Trophoblast cell (in vitro differentiated cells and primary cell): ENCODE measurements at regions not wholly inside any gene's neighbourhood (a gene's known extent, or its start where the extent isn't known, plus 50 kb on each side); places are given as distances from the start of the nearest gene placed in this dataset.
A peak's percentile ranks its signal among the peaks of the same experiment; 100 is the strongest.

Source experiments
- DNase-seq, 2 donors: peaks; one replicate each; pipeline ENCODE4 v3.0.0-alpha.2; 2016
- H2AFZ ChIP-seq: 2 replicates; pipeline ENCODE4 v1.6.1; 2013; ENCODE audit warnings: low read length, moderate library complexity, mild to moderate bottlenecking; ENCODE audit not compliant: insufficient read depth, poor library complexity
- H2AK5ac ChIP-seq: 2 replicates; pipeline ENCODE4 v1.6.1; 2013; ENCODE audit warnings: mild to moderate bottlenecking, low read length
- H2BK120ac ChIP-seq: 2 replicates; pipeline ENCODE4 v1.6.1; 2013; ENCODE audit warnings: low read length, mild to moderate bottlenecking, moderate library complexity; ENCODE audit not compliant: insufficient read depth, poor library complexity
- H2BK12ac ChIP-seq: 2 replicates; pipeline ENCODE4 v1.6.1; 2013; ENCODE audit warnings: mild to moderate bottlenecking, low read length, moderate library complexity
- H2BK5ac ChIP-seq: 2 replicates; pipeline ENCODE4 v1.6.1; 2013; ENCODE audit warnings: low read length, low read depth, moderate library complexity, mild to moderate bottlenecking; ENCODE audit not compliant: poor library complexity
- H3K14ac ChIP-seq: 2 replicates; pipeline ENCODE4 v1.6.1; 2013; ENCODE audit warnings: mild to moderate bottlenecking, low read length
- H3K18ac ChIP-seq: 2 replicates; pipeline ENCODE4 v1.6.1; 2013; ENCODE audit warnings: mild to moderate bottlenecking, low read length
- H3K23ac ChIP-seq: 2 replicates; pipeline ENCODE4 v1.6.1; 2013; ENCODE audit warnings: low read length
- H3K27ac ChIP-seq: 2 replicates; pipeline ENCODE4 v1.5.1; 2013; ENCODE audit warnings: low read depth, mild to moderate bottlenecking, inconsistent platforms, low read length, moderate library complexity
- H3K27me3 ChIP-seq: 2 replicates; pipeline ENCODE4 v1.6.1; 2013; ENCODE audit warnings: inconsistent platforms, mild to moderate bottlenecking, low read length, moderate library complexity; ENCODE audit not compliant: insufficient read depth
- H3K36me3 ChIP-seq, 2 experiments: 1 replicate in 1 of 2; 2 replicates in 1 of 2; pipeline ENCODE4 v1.6.1; 2013; ENCODE audit warnings: low read length in 2 of 2, mild to moderate bottlenecking in 2 of 2, moderate library complexity in 1 of 2; ENCODE audit not compliant: insufficient read depth in 2 of 2, control insufficient read depth in 1 of 2
- H3K4ac ChIP-seq: 2 replicates; pipeline ENCODE4 v1.6.1; 2013; ENCODE audit warnings: low read depth, mild to moderate bottlenecking, low read length, moderate library complexity
- H3K4me1 ChIP-seq, 2 experiments: 1 replicate in 1 of 2; 2 replicates in 1 of 2; pipeline ENCODE4 v1.6.1; 2013; ENCODE audit warnings: low read length in 2 of 2, mild to moderate bottlenecking in 2 of 2, moderate library complexity in 1 of 2; ENCODE audit not compliant: insufficient read depth in 2 of 2, control insufficient read depth in 1 of 2
- H3K4me2 ChIP-seq: 2 replicates; pipeline ENCODE4 v1.6.1; 2013; ENCODE audit warnings: inconsistent platforms, mild to moderate bottlenecking, low read length, moderate library complexity
- H3K4me3 ChIP-seq: 2 replicates; pipeline ENCODE4 v1.5.1; 2013; ENCODE audit warnings: mild to moderate bottlenecking, low read depth, low read length, inconsistent platforms
- H3K79me1 ChIP-seq: one replicate; pipeline ENCODE4 v1.6.1; 2013; ENCODE audit warnings: low read length
- H3K79me2 ChIP-seq: 2 replicates; pipeline ENCODE4 v1.6.1; 2013; ENCODE audit warnings: low read length, mild to moderate bottlenecking; ENCODE audit not compliant: control insufficient read depth, insufficient read depth, poor library complexity
- H3K9ac ChIP-seq: 2 replicates; pipeline ENCODE4 v1.6.1; 2013; ENCODE audit warnings: mild to moderate bottlenecking, low read length
- H3K9me3 ChIP-seq: 2 replicates; pipeline ENCODE4 v1.6.1; 2013; ENCODE audit warnings: low read depth, mild to moderate bottlenecking, control low read depth, inconsistent platforms, low read length; ENCODE audit not compliant: insufficient read depth
- H4K12ac ChIP-seq: 2 replicates; pipeline ENCODE4 v1.6.1; 2013; ENCODE audit warnings: low read depth, mild to moderate bottlenecking, low read length, moderate library complexity
- H4K8ac ChIP-seq: 2 replicates; pipeline ENCODE4 v1.6.1; 2013; ENCODE audit warnings: low read depth, mild to moderate bottlenecking, low read length, moderate library complexity
- H4K91ac ChIP-seq: one replicate; pipeline ENCODE4 v1.6.1; 2013; ENCODE audit warnings: low read depth, mild to moderate bottlenecking, low read length, moderate library complexity
- WGBS: extraction: QIAGEN DNeasy Blood & Tissue Kit; methylation state at CpG from one replicate; pipeline ENCODE4 v1.1.7; 2013; ENCODE audit warnings: missing lambda C conversion rate; ENCODE audit not compliant: insufficient read length, insufficient coverage; ENCODE audit errors: extremely low coverage; 5-methylcytosine and 5-hydroxymethylcytosine counted together

DNA sequence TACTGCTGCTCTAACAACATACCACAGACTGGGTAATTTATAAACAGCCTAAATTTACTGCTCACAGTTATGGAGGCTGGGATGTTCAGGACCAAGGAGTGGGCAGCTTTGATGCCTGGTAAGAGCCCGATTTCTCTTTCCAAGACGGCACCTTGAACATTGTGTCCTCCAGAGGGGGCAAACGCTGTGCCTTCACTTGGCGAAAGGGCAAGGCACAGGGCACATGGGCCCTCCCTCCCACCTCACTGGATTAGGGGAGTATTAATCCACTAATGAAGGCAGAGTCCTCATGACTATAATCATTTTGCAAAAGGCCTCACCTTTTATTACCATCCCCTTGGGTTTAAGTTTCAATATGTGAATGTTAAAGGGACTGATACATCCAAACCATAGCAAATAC lies 397.7 kb downstream of the TMEM38B start:
- no peak overlapping the region for H2AK5ac ChIP-seq
- no peak overlapping the region for H3K4me2 ChIP-seq
- H3K23ac ChIP-seq = no peak overlapping the region
- H4K91ac ChIP-seq = no peak overlapping the region
- H2BK5ac ChIP-seq = no peak overlapping the region
- no peak overlapping the region for H3K18ac ChIP-seq
- H3K9me3 ChIP-seq = peaks cover 2% of the 10 kb centered on the region
- no peaks in the 10 kb centered on the region for H3K79me1 ChIP-seq
- DNase-seq = no peak
- H3K4ac ChIP-seq = no peak overlapping the region
- no peaks in the 10 kb centered on the region for H3K79me2 ChIP-seq
- H2AFZ ChIP-seq = no peak overlapping the region
- H3K9ac ChIP-seq = no peak overlapping the region
- no peaks in the 10 kb centered on the region for H3K27me3 ChIP-seq
- WGBS = no CpG with 5 or more reads among the region's 4 CpGs
- no peak overlapping the region for H4K12ac ChIP-seq
- H3K36me3 ChIP-seq = no peaks in the 10 kb centered on the region
- no peaks in the 10 kb centered on the region for H3K4me1 ChIP-seq
- no peak overlapping the region for H3K27ac ChIP-seq
- no peak overlapping the region for H2BK120ac ChIP-seq
- no peak overlapping the region for H4K8ac ChIP-seq
- H3K4me3 ChIP-seq = no peak overlapping the region
- no peak overlapping the region for H2BK12ac ChIP-seq
- H3K14ac ChIP-seq = no peak overlapping the region

- DNase-seq = no peak
- no peak overlapping the region for H3K4ac ChIP-seq
- no peaks in the 10 kb centered on the region for H3K79me1 ChIP-seq
- no peak overlapping the region for H2BK12ac ChIP-seq
- no peak overlapping the region for H2BK120ac ChIP-seq
- no peak overlapping the region for H3K4me2 ChIP-seq
- H4K12ac ChIP-seq = no peak overlapping the region
- H4K91ac ChIP-seq = no peak overlapping the region
- H3K14ac ChIP-seq = no peak overlapping the region
- no peak overlapping the region for H4K8ac ChIP-seq
- no peak overlapping the region for H3K4me3 ChIP-seq
- no peaks in the 10 kb centered on the region for H3K36me3 ChIP-seq
- no peak overlapping the region for H3K18ac ChIP-seq
- no peak overlapping the region for H3K9ac ChIP-seq
- no peak overlapping the region for H2AK5ac ChIP-seq
- no peaks in the 10 kb centered on the region for H3K9me3 ChIP-seq
- H2BK5ac ChIP-seq = no peak overlapping the region
- H3K4me1 ChIP-seq = no peaks in the 10 kb centered on the region
- H3K27ac ChIP-seq = no peak overlapping the region
- no CpG with 5 or more reads among the region's 2 CpGs for whole genome bisulfite sequencing
- H2AFZ ChIP-seq = no peak overlapping the region
- H3K23ac ChIP-seq = no peak overlapping the region
- no peaks in the 10 kb centered on the region for H3K27me3 ChIP-seq
- H3K79me2 ChIP-seq = no peaks in the 10 kb centered on the region
Measured at GRCh38 chr9:106102821-106103220, 408.5 kb downstream of the TMEM38B start.

DNA sequence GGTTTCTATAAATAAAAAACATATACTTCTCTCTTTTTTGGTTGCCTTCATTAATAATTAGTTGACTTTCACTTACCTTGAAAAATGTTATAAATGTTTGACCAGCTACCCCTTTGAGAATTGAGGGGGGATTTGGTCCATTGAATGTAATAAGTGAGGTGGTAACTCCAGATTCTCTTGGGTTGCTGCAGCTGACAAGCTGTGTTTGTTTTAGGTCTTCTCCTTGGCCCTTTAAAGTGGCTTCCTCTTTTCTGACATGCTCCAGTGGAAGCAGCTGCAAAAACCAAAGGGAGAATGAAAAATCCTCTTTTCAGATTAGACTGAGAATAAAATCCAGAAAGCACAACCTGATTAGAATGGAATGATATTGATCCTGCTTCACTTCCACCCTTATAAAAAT lies 410.5 kb downstream of the TMEM38B start:
- no peak overlapping the region for H3K4me3 ChIP-seq
- H3K9ac ChIP-seq = no peak overlapping the region
- no peak overlapping the region for H2BK12ac ChIP-seq
- H4K91ac ChIP-seq = no peak overlapping the region
- H2BK5ac ChIP-seq = no peak overlapping the region
- H3K27me3 ChIP-seq = no peaks in the 10 kb centered on the region
- no peaks in the 10 kb centered on the region for H3K79me1 ChIP-seq
- no peaks in the 10 kb centered on the region for H3K9me3 ChIP-seq
- H3K36me3 ChIP-seq = no peaks in the 10 kb centered on the region
- H3K79me2 ChIP-seq = no peaks in the 10 kb centered on the region
- H4K12ac ChIP-seq = no peak overlapping the region
- no peak for DNase-seq
- H2AFZ ChIP-seq = no peak overlapping the region
- H3K23ac ChIP-seq = no peak overlapping the region
- no peak overlapping the region for H3K4ac ChIP-seq
- H2BK120ac ChIP-seq = no peak overlapping the region
- H3K4me2 ChIP-seq = no peak overlapping the region
- H3K4me1 ChIP-seq = no peaks in the 10 kb centered on the region
- no peak overlapping the region for H3K27ac ChIP-seq
- H2AK5ac ChIP-seq = no peak overlapping the region
- H3K14ac ChIP-seq = no peak overlapping the region
- H3K18ac ChIP-seq = no peak overlapping the region
- H4K8ac ChIP-seq = no peak overlapping the region

- H3K4me1 ChIP-seq = no peaks in the 10 kb centered on the region
- H2BK120ac ChIP-seq = no peak overlapping the region
- WGBS = no CpG with 5 or more reads among the region's 3 CpGs
- H3K9me3 ChIP-seq = no peaks in the 10 kb centered on the region
- H4K12ac ChIP-seq = no peak overlapping the region
- H3K4me3 ChIP-seq = no peak overlapping the region
- H3K9ac ChIP-seq = no peak overlapping the region
- peak in 1 of 2 donors; percentile 8 for DNase-seq
- no peaks in the 10 kb centered on the region for H3K27me3 ChIP-seq
- no peaks in the 10 kb centered on the region for H3K36me3 ChIP-seq
- H3K23ac ChIP-seq = no peak overlapping the region
- H3K27ac ChIP-seq = no peak overlapping the region
- no peak overlapping the region for H4K8ac ChIP-seq
- H3K79me1 ChIP-seq = no peaks in the 10 kb centered on the region
- H3K18ac ChIP-seq = no peak overlapping the region
- no peak overlapping the region for H3K4ac ChIP-seq
- no peak overlapping the region for H2BK5ac ChIP-seq
- no peak overlapping the region for H2AK5ac ChIP-seq
- no peak overlapping the region for H3K4me2 ChIP-seq
- H3K14ac ChIP-seq = no peak overlapping the region
- no peak overlapping the region for H2AFZ ChIP-seq
- H3K79me2 ChIP-seq = no peaks in the 10 kb centered on the region
- no peak overlapping the region for H2BK12ac ChIP-seq
- no peak overlapping the region for H4K91ac ChIP-seq
Measured at GRCh38 chr9:106106396-106106795, 412.1 kb downstream of the TMEM38B start.
